Esophagus mucosa (tissue), 1 donor: ENCODE measurements at regions not wholly inside any gene's neighbourhood (a gene's known extent, or its start where the extent isn't known, plus 50 kb on each side); places are given as distances from the start of the nearest gene placed in this dataset.
"Not testable (repeated sequence)": the region's sequence is repeated elsewhere in the genome, so short reads cannot be mapped to it uniquely, and the experiment has no call there.

Experiments used
- ATAC-seq: fragments of 200-7000 bp; cut with Tn5 transposase; one replicate; pipeline ENCODE4 v1.9.1; 2020
- donor health status: DM: yes; HTN: yes; CAD: no.

- no peak for ATAC-seq
Measured at GRCh38 chr14:83870546-83871270, 1659.2 kb upstream of the FLRT2 start.

GRCh38 chr14:83873669-83874068, 1656.3 kb upstream of the FLRT2 start:
- ATAC-seq: no peak

DNA sequence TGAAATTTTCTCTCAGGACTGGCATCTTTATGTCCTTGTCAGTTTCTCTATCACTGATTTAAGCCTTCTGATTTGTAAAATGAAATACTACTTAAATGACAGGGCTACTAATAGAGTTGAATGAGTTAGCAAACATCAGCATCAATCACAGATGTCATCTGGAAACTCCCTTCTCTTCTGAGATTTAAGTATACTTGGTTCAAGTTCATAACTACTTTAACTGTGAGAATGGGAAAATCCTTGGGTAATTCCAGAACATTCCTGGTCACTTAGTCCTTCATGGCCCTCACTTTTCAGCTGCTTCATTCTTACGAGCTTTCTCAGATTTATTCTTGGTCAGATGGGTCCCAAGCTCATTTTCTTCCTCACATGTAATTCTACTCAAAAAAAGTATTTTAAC, 1655.3 kb upstream of the FLRT2 start:
- no peak for ATAC-seq

DNA sequence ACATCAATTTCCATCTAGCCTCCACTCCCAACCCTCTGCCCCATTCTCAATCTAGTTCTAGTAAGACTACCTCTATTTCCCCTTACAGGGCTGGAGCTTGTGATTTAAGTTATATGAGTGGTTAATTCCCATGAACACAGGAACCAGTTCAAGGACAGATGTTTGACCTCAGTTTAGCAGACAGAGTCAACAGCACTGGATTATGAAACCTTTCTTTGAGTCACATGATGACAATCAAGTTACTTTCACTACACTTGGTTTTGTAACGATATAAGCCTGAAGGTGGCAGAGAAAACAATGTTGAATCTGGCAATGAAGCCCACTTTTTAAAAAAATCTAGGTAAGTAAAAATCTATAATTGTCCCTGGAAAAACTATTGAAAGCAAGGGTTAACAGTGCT, 1646.2 kb upstream of the FLRT2 start:
- no peak for ATAC-seq

DNA sequence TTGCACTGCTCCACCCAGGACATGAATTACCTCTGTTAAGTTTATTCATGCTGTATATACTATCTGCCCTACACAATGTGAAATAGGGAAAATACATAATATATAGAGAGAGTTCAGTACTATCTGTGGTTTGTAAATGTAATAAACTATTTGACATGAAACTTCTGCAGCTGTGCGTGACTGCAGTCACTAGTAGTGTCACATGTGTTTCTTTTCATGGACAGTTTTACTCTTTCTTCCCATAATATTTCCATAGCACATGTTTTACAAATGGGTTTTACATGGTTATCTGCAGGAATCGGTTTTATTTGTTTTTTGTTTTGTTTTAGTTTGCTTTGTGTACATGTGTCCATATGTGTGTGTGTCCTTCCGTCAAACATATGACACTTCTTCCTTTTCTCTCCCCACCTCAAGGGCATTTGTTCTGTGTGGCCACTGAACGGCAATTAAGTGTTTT, 1644.1 kb upstream of the FLRT2 start:
- ATAC-seq: no peak

DNA sequence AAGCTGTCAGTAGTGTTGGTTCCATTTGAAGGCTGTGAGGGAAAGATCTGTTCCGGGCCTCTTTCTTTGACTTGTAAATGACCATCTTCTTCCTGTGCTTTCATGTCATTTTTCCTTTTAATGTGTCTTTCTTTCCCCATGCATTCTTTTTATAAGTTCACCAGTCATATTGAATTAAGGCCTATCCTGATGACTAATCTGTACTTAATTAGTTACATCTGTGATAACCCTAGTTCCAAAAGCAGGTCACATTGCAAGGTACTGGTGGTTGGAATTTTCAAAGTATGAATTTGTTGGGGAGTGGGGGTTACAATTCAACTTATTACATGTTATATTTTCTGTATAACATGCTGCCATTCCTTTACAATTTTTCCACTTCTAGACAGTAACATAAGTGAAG, 1642.1 kb upstream of the FLRT2 start:
- ATAC-seq: no peak

GRCh38 chr14:83893447-83893846, 1636.5 kb upstream of the FLRT2 start:
- ATAC-seq: no peak

DNA sequence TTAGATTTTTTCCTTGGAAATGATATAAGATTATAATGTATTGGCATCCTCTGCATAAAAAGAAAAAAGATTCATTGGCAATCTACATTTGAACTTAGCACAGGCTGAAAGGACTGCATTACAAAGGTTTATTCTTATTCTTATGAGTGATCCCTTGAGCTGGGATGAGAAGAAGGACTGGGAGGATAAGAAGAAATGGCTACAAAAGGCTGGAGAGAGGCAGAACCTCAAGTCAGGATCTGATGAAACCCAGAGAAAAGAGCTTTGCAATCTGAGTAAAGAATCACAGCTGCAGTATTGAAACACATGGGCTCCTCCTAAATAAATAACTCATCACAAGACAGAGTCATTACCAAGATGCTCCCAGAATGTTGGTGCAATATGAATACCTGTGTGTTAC, 1635.4 kb upstream of the FLRT2 start:
- no peak for ATAC-seq

DNA sequence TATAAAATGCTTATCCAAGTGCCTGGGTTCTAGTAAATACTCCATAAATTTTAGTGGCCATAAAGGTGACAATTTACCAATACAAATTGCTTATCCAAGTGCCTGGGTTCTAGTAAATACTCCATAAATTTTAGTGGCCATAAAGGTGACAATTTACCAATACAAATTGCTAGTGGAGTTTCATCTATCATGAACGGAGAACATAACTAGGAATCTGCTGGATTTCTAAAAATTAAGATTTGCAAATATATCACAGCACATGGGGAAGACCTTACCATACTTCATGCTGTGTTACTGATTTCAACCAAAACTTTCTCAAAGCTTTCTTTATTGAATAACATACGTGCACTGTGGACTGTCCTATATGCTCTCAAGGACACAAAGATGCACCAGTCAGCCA, 1631.4 kb upstream of the FLRT2 start:
- ATAC-seq: not testable (repeated sequence)

DNA sequence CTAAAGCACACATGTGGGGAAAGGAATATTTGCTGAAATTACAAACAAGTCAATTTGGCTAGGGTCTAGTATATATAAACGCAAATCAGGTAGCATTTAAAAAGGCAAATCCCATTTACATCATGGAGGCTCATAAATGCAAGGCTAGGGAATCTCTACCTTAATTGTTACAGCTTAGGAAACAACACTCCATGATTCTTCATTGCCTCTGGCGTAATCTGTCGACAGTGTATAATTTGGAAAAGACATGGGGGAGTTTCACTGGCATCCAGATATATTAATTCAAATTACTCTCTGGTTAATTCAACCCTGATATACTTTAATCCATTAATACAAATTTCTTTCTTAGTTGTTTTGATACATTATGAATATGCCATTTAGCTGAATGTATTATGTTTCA, 1630.2 kb upstream of the FLRT2 start:
- ATAC-seq: no peak

GRCh38 chr14:83905157-83905556, 1624.8 kb upstream of the FLRT2 start:
- ATAC-seq: no peak

GRCh38 chr14:83908419-83908818, 1621.5 kb upstream of the FLRT2 start:
- no peak for ATAC-seq

DNA sequence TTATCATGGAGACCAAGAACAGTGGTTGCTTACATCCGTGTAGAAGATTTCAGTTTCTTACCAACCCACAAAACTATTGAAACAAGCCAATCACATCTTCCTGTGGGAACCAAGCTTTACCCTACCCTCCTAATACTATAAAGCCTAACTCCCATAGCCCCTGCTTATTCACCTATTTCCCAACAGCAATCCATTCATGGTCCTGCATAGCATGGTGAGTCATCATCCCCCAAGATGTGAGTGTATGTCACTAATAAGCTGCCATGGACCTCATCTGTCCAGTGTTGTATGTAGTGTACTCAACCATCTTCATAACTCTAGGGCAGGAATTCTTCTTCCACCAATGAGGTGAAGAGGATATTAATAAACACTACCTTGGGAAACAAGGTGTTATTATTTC, 1620.4 kb upstream of the FLRT2 start:
- ATAC-seq: no peak

DNA sequence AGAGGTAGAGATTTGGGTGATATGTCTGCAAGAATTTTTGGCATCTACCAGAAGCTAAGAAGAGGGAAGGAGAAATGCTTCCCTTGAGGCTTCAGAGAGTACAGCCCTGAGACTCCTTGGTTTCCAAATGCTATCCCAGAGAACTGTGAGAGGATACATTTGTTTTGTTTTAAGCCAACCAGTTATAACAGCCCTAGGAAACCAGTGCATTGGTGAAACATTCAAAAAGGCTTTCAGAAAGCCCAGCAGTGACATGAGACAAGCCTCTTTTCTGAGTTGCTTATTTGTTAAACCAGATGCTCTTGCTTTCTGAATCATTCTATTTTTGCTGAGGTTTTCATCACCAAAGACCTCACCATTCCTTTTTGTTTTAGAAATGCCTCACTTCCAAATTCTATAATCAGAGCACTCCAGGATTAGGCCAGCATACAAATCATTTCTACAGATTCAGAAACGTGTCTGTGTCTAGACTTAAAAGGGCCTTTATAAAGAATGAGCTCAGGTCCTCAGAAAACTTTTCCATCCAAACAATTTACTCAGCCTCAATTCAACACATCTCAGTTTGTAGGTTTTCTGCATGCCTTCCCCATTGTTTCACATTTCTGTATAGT, 1617.8 kb upstream of the FLRT2 start:
- no peak for ATAC-seq

GRCh38 chr14:83913476-83913875, 1616.5 kb upstream of the FLRT2 start:
- ATAC-seq: no peak

DNA sequence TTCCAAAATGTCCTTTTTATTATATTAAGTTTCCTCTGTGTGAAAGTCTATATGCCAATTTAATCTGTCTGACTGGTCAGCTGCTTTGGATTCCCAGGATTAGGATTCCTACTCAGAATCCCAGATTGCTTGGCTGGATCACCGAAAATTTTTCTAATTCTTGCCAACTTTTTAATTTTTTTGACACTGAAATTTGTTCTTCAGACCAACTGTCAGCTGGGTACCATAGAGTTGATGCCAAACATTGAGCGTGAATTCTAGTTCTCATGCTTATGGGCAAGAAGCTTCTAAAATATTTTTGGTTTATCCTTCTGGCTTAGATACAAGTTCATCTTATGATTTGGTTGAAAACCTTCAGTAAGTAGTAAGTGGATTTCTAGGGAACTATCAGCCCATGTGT, 1611.4 kb upstream of the FLRT2 start:
- no peak for ATAC-seq

GRCh38 chr14:83919675-83920074, 1610.3 kb upstream of the FLRT2 start:
- ATAC-seq: not testable (repeated sequence)

GRCh38 chr14:83923842-83924241, 1606.1 kb upstream of the FLRT2 start:
- ATAC-seq: no peak

DNA sequence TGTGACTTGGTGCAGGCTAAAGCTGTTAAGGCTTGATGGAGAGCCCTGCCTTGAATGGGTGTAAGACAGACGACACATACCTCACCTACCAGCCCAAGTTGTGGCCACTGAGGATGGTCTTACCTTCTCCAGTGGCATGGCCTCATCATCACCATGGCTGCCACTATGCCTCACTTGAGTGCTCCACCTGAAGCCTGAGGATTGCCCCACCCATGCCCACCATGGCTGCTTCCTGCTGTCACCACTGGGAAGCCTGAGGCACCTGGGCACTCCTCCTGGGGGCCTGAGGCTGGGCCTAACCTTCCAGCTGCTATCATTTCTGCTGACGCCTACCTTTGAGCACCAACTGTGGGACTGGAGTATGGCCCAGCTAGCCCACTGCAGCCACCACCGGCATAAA, 1605.7 kb upstream of the FLRT2 start:
- no peak for ATAC-seq

- no peak for ATAC-seq
Measured at GRCh38 chr14:83940253-83940652, 1589.7 kb upstream of the FLRT2 start.

- ATAC-seq: no peak
Measured at GRCh38 chr14:83958359-83958758, 1571.6 kb upstream of the FLRT2 start.

GRCh38 chr14:83960832-83961512, 1569.0 kb upstream of the FLRT2 start:
- no peak for ATAC-seq

GRCh38 chr14:83969998-83970397, 1559.9 kb upstream of the FLRT2 start:
- ATAC-seq: no peak

DNA sequence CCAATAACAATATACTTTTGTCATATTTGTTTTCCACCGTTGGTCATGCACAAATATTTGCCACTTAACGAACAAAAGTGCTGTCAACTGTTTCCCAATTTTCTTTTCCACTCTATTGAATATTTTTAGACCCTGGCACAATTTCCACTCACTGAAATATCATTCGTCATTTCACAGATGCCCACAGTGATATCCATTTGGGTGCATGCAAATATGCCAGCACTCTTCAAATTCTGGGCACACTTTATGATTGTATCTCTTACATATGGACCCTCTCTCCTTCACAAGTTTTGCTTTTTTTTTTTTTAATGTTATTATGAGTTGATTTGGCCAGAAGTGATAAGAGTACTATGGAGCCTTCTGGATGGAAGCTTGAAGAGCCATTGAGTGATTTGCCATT, 1557.3 kb upstream of the FLRT2 start:
- no peak for ATAC-seq
